ENCODE measurements at regions not wholly inside any gene's neighbourhood (a gene's known extent, or its start where the extent isn't known, plus 50 kb on each side); places are given as distances from the start of the nearest gene placed in this dataset.

GRCh38 chr22:49055406-49055805, 772.3 kb downstream of the BRD1 start:
- TF ChIP-seq CTCF (IDR thresholded peaks at IDR 0.05; ENCODE audit: insufficient read depth, low read length): no peak
- no peak for TF ChIP-seq REST (IDR thresholded peaks at IDR 0.05; ENCODE audit: insufficient replicate concordance, low read depth)
- TF ChIP-seq SPI1 (IDR thresholded peaks at IDR 0.05; ENCODE audit: borderline replicate concordance, low read depth): no peak
- TF ChIP-seq POLR2AphosphoS5 (IDR thresholded peaks at IDR 0.05; ENCODE audit: low read depth): no peak
- no peak for TF ChIP-seq GABPA (IDR thresholded peaks at IDR 0.05; ENCODE audit: low read depth)

GRCh38 chr22:49053578-49053977, 774.1 kb downstream of the BRD1 start:
- Histone ChIP-seq H3K4me3 (replicated peaks; ENCODE audit: insufficient read depth, low read length) (no peak overlapping the region), H3K27ac (replicated peaks) (no peak overlapping the region), H3K27me3 (ENCODE audit: insufficient read depth, poor library complexity, severe bottlenecking) (no peaks in the 10 kb centered on the region)
- TF ChIP-seq POLR2AphosphoS5 (IDR thresholded peaks at IDR 0.05; ENCODE audit: low read depth): no peak
- TF ChIP-seq GABPA (IDR thresholded peaks at IDR 0.05; ENCODE audit: low read depth): no peak
- no peak for TF ChIP-seq REST (IDR thresholded peaks at IDR 0.05; ENCODE audit: insufficient replicate concordance, low read depth)
- no peak for TF ChIP-seq CTCF (IDR thresholded peaks at IDR 0.05; ENCODE audit: insufficient read depth, low read length)
- no peak for TF ChIP-seq SPI1 (IDR thresholded peaks at IDR 0.05; ENCODE audit: borderline replicate concordance, low read depth)
- no peak for DNase-seq (ENCODE audit: low read depth in 1 of 2, low spot score in 1 of 2)

More at GRCh38 chr22:49055406-49055805, 772.3 kb downstream of the BRD1 start:
- Histone ChIP-seq H3K4me3 (replicated peaks; ENCODE audit: insufficient read depth, low read length) (no peak overlapping the region), H3K27ac (replicated peaks) (no peak overlapping the region), H3K27me3 (ENCODE audit: insufficient read depth, poor library complexity, severe bottlenecking) (no peaks in the 10 kb centered on the region)
- no peak for DNase-seq (ENCODE audit: low read depth in 1 of 2, low spot score in 1 of 2)

- H3K4me3 ChIP-seq (replicated peaks; ENCODE audit: insufficient read depth, low read length): no peak overlapping the region
- H3K27ac ChIP-seq (replicated peaks): no peak overlapping the region
- DNase-seq (ENCODE audit: low read depth in 1 of 2, low spot score in 1 of 2): no peak
- no peaks in the 10 kb centered on the region for H3K27me3 ChIP-seq (ENCODE audit: insufficient read depth, poor library complexity, severe bottlenecking)
- no peak for TF ChIP-seq POLR2AphosphoS5 (IDR thresholded peaks at IDR 0.05; ENCODE audit: low read depth)
- TF ChIP-seq REST (IDR thresholded peaks at IDR 0.05; ENCODE audit: insufficient replicate concordance, low read depth): no peak
- TF ChIP-seq SPI1 (IDR thresholded peaks at IDR 0.05; ENCODE audit: borderline replicate concordance, low read depth): no peak
- no peak for TF ChIP-seq GABPA (IDR thresholded peaks at IDR 0.05; ENCODE audit: low read depth)
- no peak for TF ChIP-seq CTCF (IDR thresholded peaks at IDR 0.05; ENCODE audit: insufficient read depth, low read length)
Measured at GRCh38 chr22:49052560-49052959, 775.1 kb downstream of the BRD1 start.

Data from HL-60 (cell line).